HepG2 (cell line): ENCODE measurements at regions not wholly inside any gene's neighbourhood (a gene's known extent, or its start where the extent isn't known, plus 50 kb on each side); places are given as distances from the start of the nearest gene placed in this dataset.

Experiments
- ATAC-seq: fragments of 200-7000 bp; cut with Tn5 transposase; 3 replicates; pipeline ENCODE4 v1.9.1; 2020; ENCODE audit warnings: mild to moderate bottlenecking, moderate library complexity
- BruUV-seq: library from RNA; stranded (reverse); fragments of 400-500 nt; replicated peaks from 2 replicates; lab custom pipeline; 2021; lab: Mats Ljungman, UMichigan
- CTCF ChIA-PET: fragments of 300-600 bp; formaldehyde crosslinking; extraction: SDS; loops from one replicate; lab custom pipeline; 2021; ENCODE audit warnings: low total read pairs, inconsistent platforms, low intra/inter-chr PET ratio; lab: Yijun Ruan, JAX
- POLR2A ChIA-PET: fragments of 350-600 bp; sonication (Branson Sonifier 250); formaldehyde crosslinking; loops from one replicate; lab custom pipeline; 2020; ENCODE audit warnings: antibody characterized with exemption, inconsistent platforms; lab: Yijun Ruan, JAX
- DNase-seq: peaks from one replicate; pipeline ENCODE4 v3.0.0-alpha.2; 2015; ENCODE audit warnings: low spot score
- FAIRE-seq: peaks from 3 replicates; lab custom pipeline; 2011; peaks lifted over from hg19 to GRCh38; lab: Jason Lieb, UNC
- H2AFZ ChIP-seq: one replicate; pipeline ENCODE4 v1.6.1; 2011; ENCODE audit warnings: low read length, inconsistent platforms
- H3K27ac ChIP-seq: fragments of 300-600 bp; 3 replicates; pipeline ENCODE4 v1.8.0; 2011; ENCODE audit warnings: mixed run types, mild to moderate bottlenecking, mixed read lengths, low read length, inconsistent platforms; ENCODE audit not compliant: insufficient read depth; ENCODE audit errors: extremely low read length
- H3K27me3 ChIP-seq, 2 experiments: fragments of 200-600 bp in 1 of 2; 2 replicates in 1 of 2; 3 replicates in 1 of 2; pipeline versions ENCODE4 v1.6.0 to v1.8.0; 2011; ENCODE audit warnings: low read length in 2 of 2, mild to moderate bottlenecking in 2 of 2, moderate library complexity in 2 of 2, inconsistent platforms in 1 of 2; ENCODE audit not compliant: insufficient read depth in 2 of 2, control insufficient read depth in 1 of 2
- H3K36me3 ChIP-seq, 2 experiments: fragments of 200-600 bp in 1 of 2; replicated peaks in 1 of 2; 2 replicates in 1 of 2; 3 replicates in 1 of 2; pipeline versions ENCODE4 v1.5.1 to v1.8.0; 2011; ENCODE audit warnings: low read length in 2 of 2, inconsistent platforms in 1 of 2; ENCODE audit not compliant: insufficient read depth in 2 of 2, control insufficient read depth in 1 of 2
- H3K4me1 ChIP-seq: 2 replicates; pipeline ENCODE4 v1.5.1; 2012; ENCODE audit warnings: low read length, inconsistent platforms; ENCODE audit not compliant: insufficient read depth
- H3K4me2 ChIP-seq: 2 replicates; pipeline ENCODE4 v1.6.0; 2011; ENCODE audit warnings: low read depth, low read length, inconsistent platforms
- H3K4me3 ChIP-seq, 3 experiments: fragments of 200-600 bp in 1 of 3; sonication (generic), shearing (Covaris generic) in 1 of 3; replicated peaks in 1 of 3; 2 replicates each; pipeline ENCODE4 v1.5.1; 2011 to 2016; ENCODE audit warnings: low read length in 3 of 3, inconsistent platforms in 2 of 3, low read depth in 2 of 3, mild to moderate bottlenecking in 2 of 3, control low read depth in 1 of 3, mixed read lengths in 1 of 3; ENCODE audit not compliant: insufficient read depth in 1 of 3
- H3K79me2 ChIP-seq: one replicate; pipeline ENCODE4 v1.6.1; 2011; ENCODE audit warnings: low read length, inconsistent platforms; ENCODE audit not compliant: insufficient read depth
- H3K9ac ChIP-seq: 2 replicates; pipeline ENCODE4 v1.6.0; 2011; ENCODE audit warnings: mild to moderate bottlenecking, low read depth, low read length, inconsistent platforms; ENCODE audit not compliant: insufficient read depth
- H3K9me3 ChIP-seq: 2 replicates; pipeline ENCODE4 v1.5.1; 2012; ENCODE audit warnings: mild to moderate bottlenecking, low read length
- H4K20me1 ChIP-seq: 2 replicates; pipeline ENCODE4 v1.6.0; 2011; ENCODE audit warnings: inconsistent platforms, mild to moderate bottlenecking, low read length, moderate library complexity; ENCODE audit not compliant: insufficient read depth
- CAMTA2 ChIP-seq: sonication (generic); formaldehyde crosslinking; IDR thresholded peaks from 2 replicates; pipeline ENCODE4 v1.4.0; 2020; ENCODE audit warnings: mild to moderate bottlenecking, missing genetic modification reagents, borderline replicate concordance
- CREB3 ChIP-seq: sonication (generic); formaldehyde crosslinking; IDR thresholded peaks from 2 replicates; pipeline ENCODE4 v1.5.0; 2020; ENCODE audit warnings: missing genetic modification reagents
- GLI4 ChIP-seq: sonication (generic); formaldehyde crosslinking; IDR thresholded peaks from 2 replicates; pipeline ENCODE4 v1.5.1; 2020; ENCODE audit warnings: missing genetic modification reagents, mild to moderate bottlenecking, moderate library complexity, borderline replicate concordance
- KLF15 ChIP-seq: sonication (generic); formaldehyde crosslinking; IDR thresholded peaks from 2 replicates; pipeline ENCODE4 v1.8.1; 2023; ENCODE audit warnings: borderline replicate concordance, mild to moderate bottlenecking, inconsistent platforms, missing genetic modification reagents, mixed read lengths
- MAZ ChIP-seq, 2 experiments: sonication (generic) in 1 of 2; formaldehyde crosslinking in 1 of 2; IDR thresholded peaks; 2 replicates each; pipeline versions ENCODE4 v1.5.0 to v1.6.1; 2012 to 2020; ENCODE audit warnings: low read depth in 2 of 2, mild to moderate bottlenecking in 2 of 2, borderline replicate concordance in 1 of 2, improper control_type of control experiment in 1 of 2, low read length in 1 of 2, missing genetic modification reagents in 1 of 2, moderate library complexity in 1 of 2
- MED8 ChIP-seq: sonication (generic); formaldehyde crosslinking; IDR thresholded peaks from 2 replicates; pipeline ENCODE4 v1.8.1; 2023; ENCODE audit warnings: mild to moderate bottlenecking, missing genetic modification reagents; ENCODE audit not compliant: insufficient replicate concordance
- MXD1 ChIP-seq: sonication (generic); formaldehyde crosslinking; IDR thresholded peaks from 2 replicates; pipeline ENCODE4 v1.4.0; 2020; ENCODE audit warnings: mild to moderate bottlenecking, missing genetic modification reagents
- NFYB ChIP-seq: sonication (generic); formaldehyde crosslinking; IDR thresholded peaks from 2 replicates; pipeline ENCODE4 v1.4.0; 2020; ENCODE audit warnings: missing genetic modification reagents
- TRAFD1 ChIP-seq: sonication (generic); formaldehyde crosslinking; IDR thresholded peaks from 2 replicates; pipeline ENCODE4 v1.5.1; 2020; ENCODE audit warnings: missing genetic modification reagents, mild to moderate bottlenecking, borderline replicate concordance
- ZBTB38 ChIP-seq: sonication (generic); formaldehyde crosslinking; IDR thresholded peaks from 2 replicates; pipeline ENCODE4 v1.5.1; 2020; ENCODE audit warnings: mild to moderate bottlenecking, missing genetic modification reagents
- ZBTB42 ChIP-seq: sonication (generic); formaldehyde crosslinking; IDR thresholded peaks from 2 replicates; pipeline ENCODE4 v1.5.0; 2020; ENCODE audit warnings: mild to moderate bottlenecking, missing genetic modification reagents
- ZNF704 ChIP-seq: sonication (generic); formaldehyde crosslinking; IDR thresholded peaks from 2 replicates; pipeline ENCODE4 v1.8.1; 2023; ENCODE audit warnings: mild to moderate bottlenecking, inconsistent platforms, moderate library complexity, missing genetic modification reagents, borderline replicate concordance
- WGBS: methylation state at CpG from one replicate; pipeline ENCODE4 v1.1.6; 2017; ENCODE audit warnings: low lambda C conversion rate; 5-methylcytosine and 5-hydroxymethylcytosine counted together
- in situ Hi-C: cut with HindIII; loops from 2 replicates; pipeline ENCODE4 v1.10.0; 2017; ENCODE audit warnings: low pct_unique_long_range_greater_than_20kb; ENCODE audit not compliant: extremely low pct_ligation_motif_present
- intact Hi-C: fragments of 100-400 bp; cut with micrococcal nuclease; formaldehyde crosslinking; loops from one replicate; pipeline ENCODE4 v1.10.0; 2022; ENCODE audit not compliant: unreplicated experiment

GRCh38 chr5:15074651-15075050, 203.1 kb upstream of the ANKH start (continued):
- no peak for TF ChIP-seq KLF15 (CRISPR knock-in tag)
- TF ChIP-seq CREB3 = no peak

- WGBS = 14% methylated on average over 3 of the region's 3 CpGs
- no peak overlapping the region for H3K4me2 ChIP-seq
- no peak overlapping the region for H2AFZ ChIP-seq
- no peak for DNase-seq
- intact Hi-C loops (no loop called here), in situ Hi-C loops (no loop called here)
- BruUV-seq = no TSS peak
- H3K4me1 ChIP-seq = no peaks in the 10 kb centered on the region
- H3K36me3 ChIP-seq = no peaks in the 10 kb centered on the region
- H3K9me3 ChIP-seq = no peaks in the 10 kb centered on the region
- ChIA-PET POLR2A (no interaction called here), CTCF (no interaction called here)
- no peak overlapping the region for H3K27ac ChIP-seq
- H3K9ac ChIP-seq = no peak overlapping the region
- FAIRE-seq = no peak
- TF ChIP-seq MAZ (IDR thresholded peaks at IDR 0.05; ENCODE audit: borderline replicate concordance, low read depth, low read length) (no peak), MAZ (CRISPR knock-in tag; IDR thresholded peaks at IDR 0.05; ENCODE audit: low read depth) (no peak), NFYB (CRISPR knock-in tag) (0 out of 2 replicates have a peak, but pooled peaks have one; percentile 23)
- no peak overlapping the region for H3K4me3 ChIP-seq
- no peak for ATAC-seq
- no peaks in the 10 kb centered on the region for H3K79me2 ChIP-seq
- H3K27me3 ChIP-seq = peaks cover 0 to 6% of the 10 kb centered on the region in 2 experiments; a peak in 2 of 5 replicates
- H4K20me1 ChIP-seq = no peaks in the 10 kb centered on the region
Observed at GRCh38 chr5:15073453-15073852, 201.9 kb upstream of the ANKH start.

GRCh38 chr5:15070907-15071306, 199.3 kb upstream of the ANKH start:
- Histone ChIP-seq H3K4me1 (no peaks in the 10 kb centered on the region), H3K9me3 (no peaks in the 10 kb centered on the region), H3K27me3 (peaks cover 0 to 6% of the 10 kb centered on the region in 2 experiments; a peak in 2 of 5 replicates), H3K9ac (no peak overlapping the region), H3K27ac (no peak overlapping the region), H3K36me3 (no peaks in the 10 kb centered on the region), H3K4me3 (no peak overlapping the region), H4K20me1 (no peaks in the 10 kb centered on the region), H3K79me2 (no peaks in the 10 kb centered on the region), H2AFZ (no peak overlapping the region), H3K4me2 (no peak overlapping the region)
- 4% methylated on average over 6 of the region's 6 CpGs for WGBS
- intact Hi-C loops = no loop called here
- no TSS peak for BruUV-seq
- CTCF ChIA-PET = no interaction called here
- in situ Hi-C loops = no loop called here
- POLR2A ChIA-PET = no interaction called here
- DNase-seq (no peak), FAIRE-seq (no peak), ATAC-seq (no peak)
- no peak for TF ChIP-seq TRAFD1
- no peak for TF ChIP-seq ZNF704 (CRISPR knock-in tag)
- no peak for TF ChIP-seq ZBTB38
- TF ChIP-seq ZBTB42 = no peak
- no peak for TF ChIP-seq GLI4 (CRISPR knock-in tag)
- TF ChIP-seq CAMTA2 = no peak
- no peak for TF ChIP-seq MED8 (CRISPR knock-in tag)
- no peak for TF ChIP-seq MXD1 (CRISPR knock-in tag)
